ENCODE measurements at regions not wholly inside any gene's neighbourhood (a gene's known extent, or its start where the extent isn't known, plus 50 kb on each side); places are given as distances from the start of the nearest gene placed in this dataset.

GRCh38 chr6:48619771-48620170 lies 508.8 kb upstream of the PTCHD4 start:
- TF ChIP-seq CTCF (IDR thresholded peaks at IDR 0.05; ENCODE audit: low read depth, low read length) (no peak), POLR2A (IDR thresholded peaks at IDR 0.05; ENCODE audit: extremely low read depth, insufficient read length) (no peak)

Data from NB4 (cell line).